ENCODE measurements at regions not wholly inside any gene's neighbourhood (a gene's known extent, or its start where the extent isn't known, plus 50 kb on each side); places are given as distances from the start of the nearest gene placed in this dataset.

GRCh38 chr7:86222806-86223205 is 420.9 kb upstream of the GRM3 start:
- TF ChIP-seq MAX (IDR thresholded peaks at IDR 0.05) = no peak
- no peak for TF ChIP-seq TCF12 (IDR thresholded peaks at IDR 0.05; ENCODE audit: low read depth)
- TF ChIP-seq REST (IDR thresholded peaks at IDR 0.05; ENCODE audit: low read depth) = no peak
- no peak for TF ChIP-seq CEBPB (IDR thresholded peaks at IDR 0.05)

All from Ishikawa (cell line).